Pancreas (tissue), 10 donors: ENCODE measurements at regions not wholly inside any gene's neighbourhood (a gene's known extent, or its start where the extent isn't known, plus 50 kb on each side); places are given as distances from the start of the nearest gene placed in this dataset.
A peak's percentile ranks its signal among the peaks of the same experiment; 100 is the strongest.

Experiments used
- ATAC-seq, 4 donors: fragments of 200-7000 bp; cut with Tn5 transposase; one replicate each; pipeline versions ENCODE4 v1.8.0 to v1.9.1; 2020; ENCODE audit warnings: mild to moderate bottlenecking in 4 of 4, moderate library complexity in 4 of 4
- DNase-seq, 6 donors: peaks; one replicate each; pipeline ENCODE4 v3.0.0-alpha.2; 2020
- FAIRE-seq: peaks from 2 replicates; lab custom pipeline; 2012; peaks lifted over from hg19 to GRCh38; lab: Jason Lieb, UNC
- H3K27ac ChIP-seq, 4 donors: fragments of 200-600 bp; sonication (generic); 1 replicate in 3 of 4; 2 replicates in 1 of 4; pipeline versions ENCODE4 v1.5.0 to v1.8.0; 2020
- H3K27me3 ChIP-seq, 4 donors: fragments of 200-600 bp; one replicate each; pipeline ENCODE4 v1.8.0; 2021
- H3K36me3 ChIP-seq, 3 donors: fragments of 200-600 bp; sonication (generic) in 1 of 3; one replicate each; pipeline versions ENCODE4 v1.5.0 to v1.8.0; 2020 to 2021
- H3K4me1 ChIP-seq, 3 donors: fragments of 200-600 bp; one replicate each; pipeline ENCODE4 v1.8.0; 2021
- H3K4me3 ChIP-seq, 4 donors: fragments of 200-600 bp; sonication (generic) in 2 of 4; one replicate each; pipeline versions ENCODE4 v1.5.0 to v1.8.0; 2020 to 2021
- H3K9me3 ChIP-seq, 4 donors: fragments of 200-600 bp; one replicate each; pipeline ENCODE4 v1.8.0; 2021
- WGBS, 2 donors: extraction: QIAGEN DNeasy Blood & Tissue Kit; methylation state at CpG; one replicate each; pipeline ENCODE4 v1.1.7; 2013; 5-methylcytosine and 5-hydroxymethylcytosine counted together
- intact Hi-C, 3 donors: fragments of 100-400 bp; cut with DNase I; formaldehyde crosslinking; loops; one replicate each; pipeline versions ENCODE4 v1.11.1 to v1.14.2; 2022
- TF ChIP-seq, protein P1 (sequence below), 4 donors: fragments of 200-600 bp; sonication (generic) in 3 of 4; IDR thresholded peaks; one replicate each; pipeline versions ENCODE4 v1.5.0 to v1.8.0; 2021; ENCODE audit warnings: antibody characterized with exemption in 4 of 4
- donor health status: healthy with polysubstance abuse.
- donor health status: DM: no; HTN: no; CAD: no; lungs with moderate emphysema.
- donor health status: DM: no; HTN: no; CAD: no.
- donor health status: control.
- donor health status: control.
- donor health status: Bipolar disorder and iron deficiency.
- donor health status: DM: yes; HTN: yes; CAD: no.
- donor health status: DM: no; HTN: no; CAD: no.
- donor health status: DM: no; HTN: no; CAD: no.
- donor health status: DM: yes; HTN: yes; CAD: no.

DNA sequence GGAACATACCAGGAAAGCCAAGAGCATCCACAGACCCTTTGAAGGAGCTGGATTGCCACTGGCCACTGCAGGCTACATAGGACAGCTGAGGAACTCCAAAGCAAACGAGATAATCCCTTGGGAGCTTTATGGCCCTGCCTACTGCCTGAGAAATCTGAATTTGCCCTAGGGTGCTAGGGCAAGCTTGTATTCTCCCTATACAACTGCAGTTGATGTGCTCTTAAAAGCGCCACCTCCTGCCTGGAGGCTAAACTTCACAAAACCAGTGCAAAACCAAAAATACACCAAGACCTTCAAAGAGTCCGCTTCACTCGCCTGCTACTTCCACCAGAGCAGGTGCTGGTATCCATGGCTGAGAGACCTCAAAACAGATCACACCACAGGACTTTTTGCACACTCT is 99.6 kb upstream of the KRR1 start:
- TF ChIP-seq, protein P1, sequence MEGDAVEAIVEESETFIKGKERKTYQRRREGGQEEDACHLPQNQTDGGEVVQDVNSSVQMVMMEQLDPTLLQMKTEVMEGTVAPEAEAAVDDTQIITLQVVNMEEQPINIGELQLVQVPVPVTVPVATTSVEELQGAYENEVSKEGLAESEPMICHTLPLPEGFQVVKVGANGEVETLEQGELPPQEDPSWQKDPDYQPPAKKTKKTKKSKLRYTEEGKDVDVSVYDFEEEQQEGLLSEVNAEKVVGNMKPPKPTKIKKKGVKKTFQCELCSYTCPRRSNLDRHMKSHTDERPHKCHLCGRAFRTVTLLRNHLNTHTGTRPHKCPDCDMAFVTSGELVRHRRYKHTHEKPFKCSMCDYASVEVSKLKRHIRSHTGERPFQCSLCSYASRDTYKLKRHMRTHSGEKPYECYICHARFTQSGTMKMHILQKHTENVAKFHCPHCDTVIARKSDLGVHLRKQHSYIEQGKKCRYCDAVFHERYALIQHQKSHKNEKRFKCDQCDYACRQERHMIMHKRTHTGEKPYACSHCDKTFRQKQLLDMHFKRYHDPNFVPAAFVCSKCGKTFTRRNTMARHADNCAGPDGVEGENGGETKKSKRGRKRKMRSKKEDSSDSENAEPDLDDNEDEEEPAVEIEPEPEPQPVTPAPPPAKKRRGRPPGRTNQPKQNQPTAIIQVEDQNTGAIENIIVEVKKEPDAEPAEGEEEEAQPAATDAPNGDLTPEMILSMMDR (IDR thresholded peaks at IDR 0.05): no peak
- Histone ChIP-seq H3K4me3 (no peak overlapping the region), H3K27ac (no peak overlapping the region), H3K9me3 (no peaks in the 10 kb centered on the region), H3K4me1 (no peaks in the 10 kb centered on the region), H3K36me3 (no peaks in the 10 kb centered on the region), H3K27me3 (no peaks in the 10 kb centered on the region)
- 92 to 93% methylated on average over 4 of the region's 4 CpGs for WGBS, 2 donors
- intact Hi-C loops: no loop called here
- ATAC-seq (no peak), FAIRE-seq (no peak), DNase-seq (no peak)

DNA sequence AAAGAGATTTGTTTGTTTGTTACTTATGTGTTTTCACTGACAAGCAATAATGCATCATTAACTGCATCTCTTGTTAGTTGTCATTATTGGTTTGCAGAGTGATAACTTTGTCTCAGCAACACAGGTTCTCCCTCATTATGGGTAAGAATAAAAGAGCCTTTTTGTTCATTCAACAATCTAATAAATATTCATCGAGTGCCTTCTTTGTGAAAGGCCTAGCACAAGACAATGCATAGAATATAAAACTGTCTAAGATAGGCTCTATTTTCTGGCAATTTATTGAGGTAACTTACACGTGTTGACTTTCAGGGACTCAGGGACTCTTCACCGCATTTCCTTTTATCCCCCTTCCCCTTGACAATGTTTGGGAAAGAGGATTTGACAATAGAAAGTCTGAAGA is 95.5 kb upstream of the KRR1 start:
- Histone ChIP-seq H3K27me3 (no peaks in the 10 kb centered on the region), H3K36me3 (no peaks in the 10 kb centered on the region), H3K9me3 (no peaks in the 10 kb centered on the region), H3K4me3 (no peak overlapping the region), H3K27ac (no peak overlapping the region), H3K4me1 (no peaks in the 10 kb centered on the region)
- intact Hi-C loops: no loop called here
- 90 to 92% methylated on average over 3 of the region's 3 CpGs for WGBS, 2 donors
- DNase-seq (no peak), FAIRE-seq (no peak), ATAC-seq (no peak)
- TF ChIP-seq, protein P1 (IDR thresholded peaks at IDR 0.05): no peak

DNA sequence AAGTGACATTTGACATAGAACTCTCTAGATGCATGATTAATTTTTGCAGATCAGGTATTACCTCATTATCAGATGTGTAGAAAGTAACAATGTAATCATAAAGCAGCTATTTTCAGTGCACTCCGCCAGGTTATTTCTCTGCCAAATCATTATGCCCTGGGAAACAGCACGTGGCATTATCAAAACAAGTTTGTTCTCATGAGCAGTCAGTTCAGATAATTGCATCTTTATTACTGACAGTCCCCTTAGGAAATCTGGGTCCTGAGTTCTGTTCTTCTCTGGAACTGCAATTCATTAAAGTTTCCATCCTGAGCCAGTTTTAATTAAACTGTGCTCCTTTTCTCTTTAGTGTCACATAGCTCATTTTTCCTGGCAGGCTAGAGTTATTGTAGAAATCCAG is 94.7 kb upstream of the KRR1 start:
- Histone ChIP-seq H3K27me3 (no peaks in the 10 kb centered on the region), H3K4me1 (no peaks in the 10 kb centered on the region), H3K4me3 (no peak overlapping the region), H3K36me3 (no peaks in the 10 kb centered on the region), H3K27ac (no peak overlapping the region), H3K9me3 (no peaks in the 10 kb centered on the region)
- peak; percentile 38 to 72 (median 56) for ATAC-seq
- 8 to 11% methylated on average over 2 of the region's 2 CpGs for WGBS, 2 donors
- DNase-seq: no peak
- no peak for FAIRE-seq
- TF ChIP-seq, protein P1 (IDR thresholded peaks at IDR 0.05): no peak
- intact Hi-C loops: no loop called here

DNA sequence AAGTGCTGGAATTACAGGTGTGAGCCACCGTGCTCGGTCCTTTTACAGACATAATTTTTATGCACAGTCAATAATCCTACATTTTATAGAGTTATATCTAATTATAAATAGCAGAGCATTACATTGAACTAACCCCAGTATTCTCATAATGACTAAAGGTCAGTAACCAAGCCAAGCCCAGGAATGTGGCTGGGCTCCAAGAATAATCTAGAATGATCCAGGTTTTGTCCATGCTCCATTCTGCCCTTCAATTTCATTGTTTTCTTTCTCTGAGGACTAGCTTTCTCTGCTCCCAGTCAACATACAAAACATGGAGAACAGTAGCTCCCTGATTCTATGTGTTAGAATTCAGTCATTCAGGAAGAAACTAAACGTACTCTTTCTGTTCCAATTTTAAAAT is 92.1 kb upstream of the KRR1 start:
- DNase-seq: no peak
- FAIRE-seq: no peak
- Histone ChIP-seq H3K4me3 (no peak overlapping the region), H3K9me3 (no peaks in the 10 kb centered on the region), H3K27me3 (no peaks in the 10 kb centered on the region), H3K36me3 (no peaks in the 10 kb centered on the region), H3K4me1 (no peaks in the 10 kb centered on the region), H3K27ac (no peak overlapping the region)
- TF ChIP-seq, protein P1 (IDR thresholded peaks at IDR 0.05): no peak
- WGBS, 2 donors: 96 to 97% methylated on average over 3 of the region's 3 CpGs
- intact Hi-C loops: no loop called here
- peak in 1 of 4 donors; percentile 29 for ATAC-seq

DNA sequence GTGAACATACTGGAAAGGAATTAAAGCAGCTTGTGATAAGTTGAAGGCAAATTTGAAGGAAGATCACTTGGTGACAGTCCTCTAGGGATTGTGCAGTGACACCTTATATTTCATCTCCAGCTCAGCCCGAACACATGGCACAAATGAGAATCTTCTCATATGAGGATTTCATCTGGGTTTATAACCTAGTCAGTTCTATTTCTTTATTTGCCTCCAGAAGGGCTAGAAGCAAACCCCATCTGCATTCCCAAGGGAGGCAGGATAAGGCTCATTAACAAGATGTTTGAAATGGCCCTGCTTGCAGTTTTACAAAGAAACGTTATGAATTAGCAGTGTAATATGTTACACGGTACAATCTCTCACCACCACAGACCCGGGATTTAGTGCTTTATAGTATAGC is 90.7 kb upstream of the KRR1 start:
- no peaks in the 10 kb centered on the region for H3K4me1 ChIP-seq
- intact Hi-C loops: no loop called here
- no peak overlapping the region for H3K27ac ChIP-seq
- FAIRE-seq: no peak
- H3K9me3 ChIP-seq: no peaks in the 10 kb centered on the region
- H3K36me3 ChIP-seq: no peaks in the 10 kb centered on the region
- H3K27me3 ChIP-seq: no peaks in the 10 kb centered on the region
- no peak overlapping the region for H3K4me3 ChIP-seq
- 85 to 87% methylated on average over 4 of the region's 4 CpGs for WGBS, 2 donors
- TF ChIP-seq, protein P1 (IDR thresholded peaks at IDR 0.05): no peak
- no peak for ATAC-seq
- no peak for DNase-seq
